OCI-LY3 (cell line): ENCODE measurements at regions not wholly inside any gene's neighbourhood (a gene's known extent, or its start where the extent isn't known, plus 50 kb on each side); places are given as distances from the start of the nearest gene placed in this dataset.

Experiments
- H2AFZ ChIP-seq: fragments of 200-600, 300-600 bp; shearing (Covaris generic); 2 replicates; pipeline ENCODE4 v1.6.0; 2014; ENCODE audit warnings: antibody characterized with exemption, low read depth, low read length
- H3K27ac ChIP-seq: fragments of 200-600, 300-600 bp; sonication (generic); 2 replicates; pipeline ENCODE4 v1.5.1; 2014; ENCODE audit warnings: mild to moderate bottlenecking, low read length, moderate library complexity, mixed read lengths
- H3K27me3 ChIP-seq: fragments of 200-600, 300-600 bp; sonication (generic); 2 replicates; pipeline ENCODE4 v1.6.1; 2014; ENCODE audit warnings: low read depth, low read length, mixed read lengths
- H3K36me3 ChIP-seq: fragments of 200-600, 300-600 bp; sonication (generic); replicated peaks from 2 replicates; pipeline ENCODE3; 2014; ENCODE audit warnings: low read depth, low read length, mixed read lengths
- H3K4me1 ChIP-seq: fragments of 300-600, 200-600 bp; sonication (generic); 2 replicates; pipeline ENCODE4 v1.6.1; 2014; ENCODE audit warnings: low read length, mixed read lengths
- H3K4me2 ChIP-seq: fragments of 200-600, 300-600 bp; sonication (generic); 2 replicates; pipeline ENCODE4 v1.6.1; 2014; ENCODE audit warnings: low read length, mixed read lengths
- H3K4me3 ChIP-seq: fragments of 300-600, 200-600 bp; sonication (generic); 2 replicates; pipeline ENCODE4 v1.5.1; 2014; ENCODE audit warnings: antibody characterized with exemption, mild to moderate bottlenecking, low read length, moderate library complexity
- H3K79me2 ChIP-seq: fragments of 300-600, 200-600 bp; shearing (Covaris generic); 2 replicates; pipeline ENCODE4 v1.6.1; 2014; ENCODE audit warnings: mild to moderate bottlenecking, low read length, mixed read lengths
- H3K9ac ChIP-seq: fragments of 300-600, 200-600 bp; shearing (Covaris generic); 2 replicates; pipeline ENCODE4 v1.6.0; 2014; ENCODE audit warnings: mild to moderate bottlenecking, low read length, moderate library complexity
- H3K9me3 ChIP-seq: fragments of 200-600, 300-600 bp; shearing (Covaris generic); 2 replicates; pipeline ENCODE4 v1.6.1; 2014; ENCODE audit warnings: low read length, mixed read lengths; ENCODE audit not compliant: insufficient read depth
- H4K20me1 ChIP-seq: fragments of 200-600, 300-600 bp; sonication (generic); 2 replicates; pipeline ENCODE4 v1.6.1; 2016; ENCODE audit warnings: low read length, mixed read lengths; ENCODE audit not compliant: insufficient read depth
- CTCF ChIP-seq: fragments of 200-600, 300-600 bp; sonication (generic); IDR thresholded peaks from 2 replicates; pipeline ENCODE4 v1.5.1; 2014; ENCODE audit warnings: antibody characterized with exemption, low read length, low read depth
- EZH2phosphoT487 ChIP-seq: fragments of 200-600 bp; shearing (Covaris generic); IDR thresholded peaks from 2 replicates; pipeline ENCODE4 v1.6.1; 2018; ENCODE audit warnings: antibody characterized with exemption, mixed run types, low read depth

- Histone ChIP-seq H3K4me3 (peak overlapping the region; percentile 59), H3K36me3 (no peaks in the 10 kb centered on the region), H3K4me1 (peaks cover 46% of the 10 kb centered on the region), H3K9me3 (no peaks in the 10 kb centered on the region), H4K20me1 (no peaks in the 10 kb centered on the region), H3K79me2 (no peaks in the 10 kb centered on the region), H3K9ac (no peak overlapping the region; the same call in 1 of the 2 replicates), H3K4me2 (peak overlapping the region; percentile 79), H2AFZ (no peak overlapping the region; the same call in 1 of the 2 replicates), H3K27me3 (peaks cover 33% of the 10 kb centered on the region), H3K27ac (peak overlapping the region; percentile 62)
- no peak for TF ChIP-seq EZH2phosphoT487
- TF ChIP-seq CTCF: peak; percentile 39
These were observed 85.5 kb upstream of the WNT11 start for GRCh38 chr11:76291576-76292526.

- peaks cover 18% of the 10 kb centered on the region; the same call in 1 of the 2 replicates for H3K27me3 ChIP-seq
- H3K9ac ChIP-seq: peak overlapping the region; percentile 10; the same call in 1 of the 2 replicates
- peak overlapping the region; percentile 69 for H2AFZ ChIP-seq
- H3K4me2 ChIP-seq: peak overlapping the region; percentile 56
- H3K27ac ChIP-seq: no peak overlapping the region
- H3K9me3 ChIP-seq: no peaks in the 10 kb centered on the region
- no peaks in the 10 kb centered on the region for H4K20me1 ChIP-seq
- H3K79me2 ChIP-seq: no peaks in the 10 kb centered on the region
- H3K4me3 ChIP-seq: peak overlapping the region; percentile 22; the same call in 1 of the 2 replicates
- TF ChIP-seq EZH2phosphoT487: no peak
- no peak for TF ChIP-seq CTCF
- H3K4me1 ChIP-seq: peaks cover 39% of the 10 kb centered on the region
- H3K36me3 ChIP-seq: no peaks in the 10 kb centered on the region
These were observed 82.1 kb upstream of the WNT11 start for GRCh38 chr11:76288166-76288980.

GRCh38 chr11:76287227-76287626 lies 80.9 kb upstream of the WNT11 start:
- Histone ChIP-seq H3K27ac (no peak overlapping the region), H3K36me3 (no peaks in the 10 kb centered on the region), H3K27me3 (peaks cover 26% of the 10 kb centered on the region), H3K9ac (no peak overlapping the region), H3K4me2 (no peak overlapping the region), H3K4me1 (peaks cover 27% of the 10 kb centered on the region), H2AFZ (no peak overlapping the region), H3K9me3 (no peaks in the 10 kb centered on the region), H4K20me1 (no peaks in the 10 kb centered on the region), H3K79me2 (no peaks in the 10 kb centered on the region), H3K4me3 (no peak overlapping the region)
- TF ChIP-seq CTCF: no peak
- no peak for TF ChIP-seq EZH2phosphoT487
